SHP77 treated with DMSO at 0.1 percent for 48 hours (cell line): ENCODE measurements at regions not wholly inside any gene's neighbourhood (a gene's known extent, or its start where the extent isn't known, plus 50 kb on each side); places are given as distances from the start of the nearest gene placed in this dataset.

Experiments used
- DNase-seq: peaks from one replicate; lab custom pipeline; 2025; lab: John Stamatoyannopoulos, UW

- DNase-seq, result no peak
Measured at GRCh38 chr7:96410126-96410839, 88.4 kb upstream of the SLC25A13 start.

- no peak for DNase-seq
Measured at GRCh38 chr7:96408881-96409280, 87.0 kb upstream of the SLC25A13 start.

- DNase-seq, result no peak
Measured at GRCh38 chr7:96407427-96407826, 85.5 kb upstream of the SLC25A13 start.

GRCh38 chr7:96402913-96403312 is 81.0 kb upstream of the SLC25A13 start:
- DNase-seq, result no peak

- no peak for DNase-seq
Measured at GRCh38 chr7:96401200-96401599, 79.3 kb upstream of the SLC25A13 start.

GRCh38 chr7:96400518-96400917 is 78.6 kb upstream of the SLC25A13 start:
- DNase-seq, result no peak

- no peak for DNase-seq
Measured at GRCh38 chr7:96400001-96400400, 78.1 kb upstream of the SLC25A13 start.

- DNase-seq, result no peak
Measured at GRCh38 chr7:96397936-96398598, 76.2 kb upstream of the SLC25A13 start.

- no peak for DNase-seq
Measured at GRCh38 chr7:96388620-96389383, 66.9 kb upstream of the SLC25A13 start.

- DNase-seq, result no peak
Measured at GRCh38 chr7:96388166-96388565, 66.3 kb upstream of the SLC25A13 start.

- DNase-seq, result no peak
Measured at GRCh38 chr7:96380111-96380512, 58.2 kb upstream of the SLC25A13 start.

GRCh38 chr7:96377399-96377798 is 55.5 kb upstream of the SLC25A13 start:
- DNase-seq, result no peak
